Sigmoid colon (tissue), 4 donors: ENCODE measurements at regions not wholly inside any gene's neighbourhood (a gene's known extent, or its start where the extent isn't known, plus 50 kb on each side); places are given as distances from the start of the nearest gene placed in this dataset.

Experiments
- CTCF ChIP-seq, 4 experiments: fragments of 450-650 bp in 3 of 4; fragments of 200-600 bp in 1 of 4; IDR thresholded peaks; one replicate each; pipeline ENCODE4 v1.5.1; 2016 to 2019; ENCODE audit warnings: antibody characterized with exemption in 4 of 4, mild to moderate bottlenecking in 3 of 4, moderate library complexity in 2 of 4
- POLR2A ChIP-seq, 2 donors: fragments of 450-650 bp; IDR thresholded peaks; one replicate each; pipeline ENCODE4 v1.6.1; 2016; ENCODE audit warnings: antibody characterized with exemption in 2 of 2, mild to moderate bottlenecking in 2 of 2, moderate library complexity in 2 of 2
- POLR2AphosphoS5 ChIP-seq, 4 donors: sonication (generic); formaldehyde crosslinking; IDR thresholded peaks; one replicate each; pipeline ENCODE4 v1.6.1; 2017; ENCODE audit warnings: antibody characterized with exemption in 4 of 4

DNA sequence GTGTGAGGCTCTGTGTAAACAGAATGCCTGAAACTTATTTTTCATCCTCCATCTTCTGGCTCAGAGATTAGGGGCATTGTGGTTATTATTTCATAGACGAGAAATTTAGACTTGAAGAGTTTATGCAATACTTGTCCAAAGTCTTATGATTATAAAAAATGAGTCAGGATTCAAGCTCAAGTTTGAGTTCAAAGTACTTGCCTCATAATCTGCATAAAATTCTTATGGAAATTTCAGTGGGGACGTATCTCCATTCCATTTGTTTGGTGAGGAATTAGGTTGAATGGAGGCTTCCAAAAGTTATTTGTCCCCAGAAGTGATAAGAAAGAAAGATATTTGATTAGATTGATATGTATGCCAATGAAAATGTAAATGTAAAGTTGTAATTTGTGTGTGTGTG is 93.7 kb upstream of the CLVS2 start:
- TF ChIP-seq CTCF (IDR thresholded peaks at IDR 0.05) (no peak), POLR2A (IDR thresholded peaks at IDR 0.05) (no peak), POLR2AphosphoS5 (IDR thresholded peaks at IDR 0.05) (no peak)
